Osteoblast (primary cell): ENCODE measurements at regions not wholly inside any gene's neighbourhood (a gene's known extent, or its start where the extent isn't known, plus 50 kb on each side); places are given as distances from the start of the nearest gene placed in this dataset.

Experiments used
- DNase-seq: peaks from one replicate; pipeline ENCODE4 v3.0.0; 2011; ENCODE audit warnings: low spot score, mixed read lengths; ENCODE audit not compliant: insufficient read length; ENCODE audit errors: missing footprints
- H2AFZ ChIP-seq: 2 replicates; pipeline ENCODE4 v1.6.0; 2011; ENCODE audit warnings: mild to moderate bottlenecking, low read length
- H3K27ac ChIP-seq: 2 replicates; pipeline ENCODE4 v1.5.1; 2011; ENCODE audit warnings: mild to moderate bottlenecking, low read depth, low read length, moderate library complexity
- H3K27me3 ChIP-seq: 2 replicates; pipeline ENCODE4 v1.6.0; 2012; ENCODE audit warnings: mild to moderate bottlenecking, control low read depth, inconsistent platforms, low read length, moderate library complexity; ENCODE audit not compliant: insufficient read depth
- H3K36me3 ChIP-seq: 2 replicates; pipeline ENCODE4 v1.5.1; 2011; ENCODE audit warnings: mild to moderate bottlenecking, low read length, control low read depth, moderate library complexity; ENCODE audit not compliant: insufficient read depth
- H3K4me1 ChIP-seq: 2 replicates; pipeline ENCODE4 v1.5.1; 2011; ENCODE audit warnings: mild to moderate bottlenecking, low read length, control low read depth, moderate library complexity; ENCODE audit not compliant: insufficient read depth
- H3K4me2 ChIP-seq: 2 replicates; pipeline ENCODE4 v1.6.0; 2011; ENCODE audit warnings: mild to moderate bottlenecking, low read length; ENCODE audit not compliant: insufficient read depth
- H3K4me3 ChIP-seq: fragments of 200-600 bp; sonication (generic); 3 replicates; pipeline ENCODE4 v1.5.1; 2012; ENCODE audit warnings: mild to moderate bottlenecking, low read length, inconsistent platforms; ENCODE audit not compliant: insufficient read depth
- H3K79me2 ChIP-seq: 2 replicates; pipeline ENCODE4 v1.6.0; 2012; ENCODE audit warnings: mild to moderate bottlenecking, low read length, control low read depth, inconsistent platforms; ENCODE audit not compliant: insufficient read depth
- H3K9me3 ChIP-seq: 2 replicates; pipeline ENCODE4 v1.5.1; 2011; ENCODE audit warnings: low read depth, low read length, control low read depth
- H4K20me1 ChIP-seq: 2 replicates; pipeline ENCODE4 v1.6.0; 2012; ENCODE audit warnings: mild to moderate bottlenecking, low read length, control low read depth; ENCODE audit not compliant: insufficient read depth
- TF ChIP-seq, protein P1 (sequence below): IDR thresholded peaks from 2 replicates; pipeline ENCODE4 v1.5.1; 2011; ENCODE audit warnings: mild to moderate bottlenecking, low read depth, low read length, moderate library complexity; ENCODE audit errors: extremely low read depth

- TF ChIP-seq, protein P1, sequence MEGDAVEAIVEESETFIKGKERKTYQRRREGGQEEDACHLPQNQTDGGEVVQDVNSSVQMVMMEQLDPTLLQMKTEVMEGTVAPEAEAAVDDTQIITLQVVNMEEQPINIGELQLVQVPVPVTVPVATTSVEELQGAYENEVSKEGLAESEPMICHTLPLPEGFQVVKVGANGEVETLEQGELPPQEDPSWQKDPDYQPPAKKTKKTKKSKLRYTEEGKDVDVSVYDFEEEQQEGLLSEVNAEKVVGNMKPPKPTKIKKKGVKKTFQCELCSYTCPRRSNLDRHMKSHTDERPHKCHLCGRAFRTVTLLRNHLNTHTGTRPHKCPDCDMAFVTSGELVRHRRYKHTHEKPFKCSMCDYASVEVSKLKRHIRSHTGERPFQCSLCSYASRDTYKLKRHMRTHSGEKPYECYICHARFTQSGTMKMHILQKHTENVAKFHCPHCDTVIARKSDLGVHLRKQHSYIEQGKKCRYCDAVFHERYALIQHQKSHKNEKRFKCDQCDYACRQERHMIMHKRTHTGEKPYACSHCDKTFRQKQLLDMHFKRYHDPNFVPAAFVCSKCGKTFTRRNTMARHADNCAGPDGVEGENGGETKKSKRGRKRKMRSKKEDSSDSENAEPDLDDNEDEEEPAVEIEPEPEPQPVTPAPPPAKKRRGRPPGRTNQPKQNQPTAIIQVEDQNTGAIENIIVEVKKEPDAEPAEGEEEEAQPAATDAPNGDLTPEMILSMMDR, result no peak
These were observed 199.3 kb downstream of the TOMM20 start for GRCh38 chr1:234929369-234929768.

DNA sequence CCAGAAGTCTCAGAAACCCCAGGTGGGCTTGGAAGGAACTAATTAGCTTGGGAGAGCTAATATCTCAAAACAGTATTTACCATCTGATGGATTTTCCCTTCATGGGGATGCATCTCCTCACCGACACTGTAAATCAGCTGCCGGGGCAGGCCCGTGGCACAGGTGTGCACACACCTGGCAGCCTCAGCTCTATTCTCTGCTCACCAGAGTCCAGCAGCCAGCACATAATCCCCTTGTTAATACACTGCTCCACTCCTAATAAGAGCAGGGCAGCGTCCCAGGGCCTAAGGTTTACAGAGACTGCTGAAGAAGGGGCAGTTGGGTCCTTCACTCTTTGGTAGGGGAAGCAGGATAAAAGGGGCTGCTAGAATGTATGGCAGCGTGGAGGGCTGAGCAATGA is 200.0 kb downstream of the TOMM20 start:
- Histone ChIP-seq H3K27ac (no peak overlapping the region), H2AFZ (no peak overlapping the region), H4K20me1 (no peaks in the 10 kb centered on the region), H3K4me2 (no peak overlapping the region), H3K4me3 (no peak overlapping the region), H3K9me3 (no peaks in the 10 kb centered on the region), H3K79me2 (no peaks in the 10 kb centered on the region), H3K4me1 (peaks cover 28% of the 10 kb centered on the region), H3K36me3 (no peaks in the 10 kb centered on the region), H3K27me3 (no peaks in the 10 kb centered on the region)
- TF ChIP-seq, protein P1, result no peak
- DNase-seq, result no peak

More at GRCh38 chr1:234929369-234929768, 199.3 kb downstream of the TOMM20 start:
- no peak overlapping the region for H3K4me2 ChIP-seq
- H3K9me3 ChIP-seq, result no peaks in the 10 kb centered on the region
- no peaks in the 10 kb centered on the region for H3K36me3 ChIP-seq
- no peak overlapping the region for H3K27ac ChIP-seq
- no peak overlapping the region for H3K4me3 ChIP-seq
- H4K20me1 ChIP-seq, result no peaks in the 10 kb centered on the region
- H3K27me3 ChIP-seq, result no peaks in the 10 kb centered on the region
- DNase-seq, result no peak
- H2AFZ ChIP-seq, result no peak overlapping the region
- peaks cover 35% of the 10 kb centered on the region for H3K4me1 ChIP-seq
- no peaks in the 10 kb centered on the region for H3K79me2 ChIP-seq

- peaks cover 23% of the 10 kb centered on the region for H3K4me1 ChIP-seq
- no peaks in the 10 kb centered on the region for H3K79me2 ChIP-seq
- H4K20me1 ChIP-seq, result no peaks in the 10 kb centered on the region
- no peaks in the 10 kb centered on the region for H3K27me3 ChIP-seq
- H3K4me3 ChIP-seq, result no peak overlapping the region
- no peak overlapping the region for H2AFZ ChIP-seq
- DNase-seq, result peak; percentile 81
- no peak overlapping the region for H3K27ac ChIP-seq
- H3K9me3 ChIP-seq, result no peaks in the 10 kb centered on the region
- TF ChIP-seq, protein P1, result no peak
- no peak overlapping the region for H3K4me2 ChIP-seq
- H3K36me3 ChIP-seq, result no peaks in the 10 kb centered on the region
These were observed 200.5 kb downstream of the TOMM20 start for GRCh38 chr1:234927971-234928640.

DNA sequence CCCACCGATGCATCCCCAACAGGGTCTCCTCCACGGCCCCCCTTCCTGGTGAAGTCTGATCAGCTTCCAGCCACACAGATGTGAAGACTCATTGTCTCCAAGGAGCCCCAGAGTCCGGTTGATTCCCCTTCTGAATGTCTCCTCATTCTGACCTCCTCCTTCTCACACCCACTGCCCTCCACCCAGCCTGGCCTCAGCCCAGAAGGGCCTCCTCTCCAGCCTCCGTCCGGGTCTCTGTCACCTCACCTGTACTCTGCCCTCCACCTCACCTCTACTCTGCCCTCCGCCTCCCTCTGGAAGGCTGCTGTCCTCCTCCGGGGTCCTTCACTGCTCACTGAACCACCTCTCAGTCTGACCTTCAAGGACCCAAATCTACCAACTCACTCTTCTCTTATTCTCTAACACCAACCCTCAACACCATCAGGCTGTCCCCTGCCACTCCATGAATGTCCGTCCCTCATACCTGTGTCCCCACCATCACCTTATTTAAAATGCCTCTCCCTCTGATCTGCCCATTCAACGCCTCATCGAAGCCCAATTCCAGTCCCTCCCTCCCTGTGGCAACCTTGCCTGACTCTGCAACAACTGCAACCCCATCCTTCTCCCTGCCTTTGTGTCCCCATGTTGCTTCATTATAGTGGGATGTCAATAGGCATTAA is 201.2 kb downstream of the TOMM20 start:
- no peaks in the 10 kb centered on the region for H3K9me3 ChIP-seq
- no peaks in the 10 kb centered on the region for H3K27me3 ChIP-seq
- TF ChIP-seq, protein P1, result no peak
- no peaks in the 10 kb centered on the region for H3K36me3 ChIP-seq
- no peak overlapping the region for H2AFZ ChIP-seq
- no peak overlapping the region for H3K4me3 ChIP-seq
- H3K27ac ChIP-seq, result no peak overlapping the region
- H3K79me2 ChIP-seq, result no peaks in the 10 kb centered on the region
- H3K4me1 ChIP-seq, result peaks cover 16% of the 10 kb centered on the region
- H4K20me1 ChIP-seq, result no peaks in the 10 kb centered on the region
- DNase-seq, result no peak
- H3K4me2 ChIP-seq, result no peak overlapping the region
